ENCODE measurements at regions not wholly inside any gene's neighbourhood (a gene's known extent, or its start where the extent isn't known, plus 50 kb on each side); places are given as distances from the start of the nearest gene placed in this dataset.
"Not testable (repeated sequence)": the region's sequence is repeated elsewhere in the genome, so short reads cannot be mapped to it uniquely, and the experiment has no call there.

DNA sequence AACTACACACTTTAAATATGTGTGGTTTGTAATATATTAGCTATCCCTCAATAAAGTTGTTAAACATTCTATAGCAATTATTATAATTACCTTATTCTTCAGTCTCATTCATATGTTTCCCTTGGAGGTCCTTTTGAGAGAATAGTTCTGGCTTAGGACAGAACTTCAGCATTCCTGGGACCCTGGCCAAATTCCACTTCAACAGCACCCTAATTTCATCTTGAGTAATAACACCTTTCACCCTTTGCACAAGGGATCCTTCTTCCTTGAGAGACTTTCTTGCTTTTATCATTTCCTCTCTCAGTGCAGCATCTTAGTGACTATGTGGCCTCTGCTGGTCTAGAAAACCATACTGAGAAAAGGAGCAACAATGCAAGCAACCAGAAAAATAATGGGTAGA lies 255.9 kb downstream of the C11orf87 start:
- TF ChIP-seq, protein P1, sequence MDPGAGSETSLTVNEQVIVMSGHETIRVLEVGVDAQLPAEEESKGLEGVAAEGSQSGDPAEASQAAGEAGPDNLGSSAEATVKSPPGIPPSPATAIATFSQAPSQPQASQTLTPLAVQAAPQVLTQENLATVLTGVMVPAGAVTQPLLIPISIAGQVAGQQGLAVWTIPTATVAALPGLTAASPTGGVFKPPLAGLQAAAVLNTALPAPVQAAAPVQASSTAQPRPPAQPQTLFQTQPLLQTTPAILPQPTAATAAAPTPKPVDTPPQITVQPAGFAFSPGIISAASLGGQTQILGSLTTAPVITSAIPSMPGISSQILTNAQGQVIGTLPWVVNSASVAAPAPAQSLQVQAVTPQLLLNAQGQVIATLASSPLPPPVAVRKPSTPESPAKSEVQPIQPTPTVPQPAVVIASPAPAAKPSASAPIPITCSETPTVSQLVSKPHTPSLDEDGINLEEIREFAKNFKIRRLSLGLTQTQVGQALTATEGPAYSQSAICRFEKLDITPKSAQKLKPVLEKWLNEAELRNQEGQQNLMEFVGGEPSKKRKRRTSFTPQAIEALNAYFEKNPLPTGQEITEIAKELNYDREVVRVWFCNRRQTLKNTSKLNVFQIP (CRISPR knock-in tag; IDR thresholded peaks at IDR 0.05; ENCODE audit: borderline replicate concordance, low read depth): no peak
- TF ChIP-seq ESRRG (CRISPR knock-in tag; IDR thresholded peaks at IDR 0.05): no peak
- ATAC-seq: no peak

DNA sequence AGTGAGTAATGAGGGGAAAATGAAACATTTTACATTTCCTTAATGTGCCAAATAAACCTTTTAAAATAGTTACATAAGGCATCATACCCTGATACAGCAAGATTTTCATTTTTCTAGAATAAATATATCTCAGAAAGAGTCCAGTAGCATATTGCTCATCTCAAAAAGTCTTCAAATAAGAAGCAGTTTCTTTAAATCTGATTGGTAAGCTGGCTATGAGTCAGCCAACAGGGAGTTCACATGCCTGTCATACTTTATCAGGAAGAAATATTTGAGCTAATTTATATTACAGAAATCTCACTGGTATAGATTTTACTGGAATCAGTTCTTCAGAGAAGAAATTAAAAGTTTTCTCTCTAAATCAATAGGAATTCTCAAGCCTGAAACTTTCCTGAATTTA lies 258.1 kb downstream of the C11orf87 start:
- no peak for TF ChIP-seq ZFP30 (CRISPR knock-in tag; IDR thresholded peaks at IDR 0.05)
- TF ChIP-seq, protein P2, sequence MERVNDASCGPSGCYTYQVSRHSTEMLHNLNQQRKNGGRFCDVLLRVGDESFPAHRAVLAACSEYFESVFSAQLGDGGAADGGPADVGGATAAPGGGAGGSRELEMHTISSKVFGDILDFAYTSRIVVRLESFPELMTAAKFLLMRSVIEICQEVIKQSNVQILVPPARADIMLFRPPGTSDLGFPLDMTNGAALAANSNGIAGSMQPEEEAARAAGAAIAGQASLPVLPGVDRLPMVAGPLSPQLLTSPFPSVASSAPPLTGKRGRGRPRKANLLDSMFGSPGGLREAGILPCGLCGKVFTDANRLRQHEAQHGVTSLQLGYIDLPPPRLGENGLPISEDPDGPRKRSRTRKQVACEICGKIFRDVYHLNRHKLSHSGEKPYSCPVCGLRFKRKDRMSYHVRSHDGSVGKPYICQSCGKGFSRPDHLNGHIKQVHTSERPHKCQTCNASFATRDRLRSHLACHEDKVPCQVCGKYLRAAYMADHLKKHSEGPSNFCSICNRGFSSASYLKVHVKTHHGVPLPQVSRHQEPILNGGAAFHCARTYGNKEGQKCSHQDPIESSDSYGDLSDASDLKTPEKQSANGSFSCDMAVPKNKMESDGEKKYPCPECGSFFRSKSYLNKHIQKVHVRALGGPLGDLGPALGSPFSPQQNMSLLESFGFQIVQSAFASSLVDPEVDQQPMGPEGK (CRISPR knock-in tag; IDR thresholded peaks at IDR 0.05; ENCODE audit: borderline replicate concordance): no peak
- TF ChIP-seq RARB (CRISPR knock-in tag; IDR thresholded peaks at IDR 0.05): no peak
- no peak for TF ChIP-seq ISL1 (CRISPR knock-in tag; IDR thresholded peaks at IDR 0.05)
- TF ChIP-seq, protein P1 (CRISPR knock-in tag; IDR thresholded peaks at IDR 0.05; ENCODE audit: borderline replicate concordance, low read depth): no peak
- no peak for TF ChIP-seq ZNF8 (CRISPR knock-in tag; IDR thresholded peaks at IDR 0.05)
- TF ChIP-seq ZFP3 (CRISPR knock-in tag; IDR thresholded peaks at IDR 0.05): no peak
- TF ChIP-seq, protein P3, sequence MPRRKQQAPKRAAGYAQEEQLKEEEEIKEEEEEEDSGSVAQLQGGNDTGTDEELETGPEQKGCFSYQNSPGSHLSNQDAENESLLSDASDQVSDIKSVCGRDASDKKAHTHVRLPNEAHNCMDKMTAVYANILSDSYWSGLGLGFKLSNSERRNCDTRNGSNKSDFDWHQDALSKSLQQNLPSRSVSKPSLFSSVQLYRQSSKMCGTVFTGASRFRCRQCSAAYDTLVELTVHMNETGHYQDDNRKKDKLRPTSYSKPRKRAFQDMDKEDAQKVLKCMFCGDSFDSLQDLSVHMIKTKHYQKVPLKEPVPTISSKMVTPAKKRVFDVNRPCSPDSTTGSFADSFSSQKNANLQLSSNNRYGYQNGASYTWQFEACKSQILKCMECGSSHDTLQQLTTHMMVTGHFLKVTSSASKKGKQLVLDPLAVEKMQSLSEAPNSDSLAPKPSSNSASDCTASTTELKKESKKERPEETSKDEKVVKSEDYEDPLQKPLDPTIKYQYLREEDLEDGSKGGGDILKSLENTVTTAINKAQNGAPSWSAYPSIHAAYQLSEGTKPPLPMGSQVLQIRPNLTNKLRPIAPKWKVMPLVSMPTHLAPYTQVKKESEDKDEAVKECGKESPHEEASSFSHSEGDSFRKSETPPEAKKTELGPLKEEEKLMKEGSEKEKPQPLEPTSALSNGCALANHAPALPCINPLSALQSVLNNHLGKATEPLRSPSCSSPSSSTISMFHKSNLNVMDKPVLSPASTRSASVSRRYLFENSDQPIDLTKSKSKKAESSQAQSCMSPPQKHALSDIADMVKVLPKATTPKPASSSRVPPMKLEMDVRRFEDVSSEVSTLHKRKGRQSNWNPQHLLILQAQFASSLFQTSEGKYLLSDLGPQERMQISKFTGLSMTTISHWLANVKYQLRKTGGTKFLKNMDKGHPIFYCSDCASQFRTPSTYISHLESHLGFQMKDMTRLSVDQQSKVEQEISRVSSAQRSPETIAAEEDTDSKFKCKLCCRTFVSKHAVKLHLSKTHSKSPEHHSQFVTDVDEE (CRISPR knock-in tag; IDR thresholded peaks at IDR 0.05): no peak
- no peak for TF ChIP-seq ZC3H10 (CRISPR knock-in tag; IDR thresholded peaks at IDR 0.05)
- no peak for TF ChIP-seq SNAI2 (CRISPR knock-in tag; IDR thresholded peaks at IDR 0.05)
- TF ChIP-seq TOX (CRISPR knock-in tag; IDR thresholded peaks at IDR 0.05; ENCODE audit: borderline replicate concordance): no peak
- peak; percentile 35; the same call in 2 of the 3 replicates for ATAC-seq

DNA sequence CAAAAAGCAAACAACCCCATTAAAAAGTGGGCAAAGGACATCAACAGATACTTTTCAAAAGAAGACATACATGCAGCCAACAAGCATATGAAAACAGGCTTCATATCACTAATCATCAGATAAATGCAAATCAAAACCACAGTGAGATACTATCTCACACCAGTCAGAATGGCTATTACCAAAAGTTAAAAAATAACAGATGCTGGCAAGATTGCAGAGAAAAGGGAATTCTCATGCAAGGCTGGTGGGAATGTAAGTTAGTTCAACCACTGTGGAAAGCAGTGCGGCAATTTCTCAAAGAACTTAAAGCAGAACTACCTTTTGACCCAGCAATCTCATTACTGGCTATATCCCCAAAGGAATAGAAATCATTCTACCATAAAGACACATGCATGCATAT lies 260.8 kb downstream of the C11orf87 start:
- peak; percentile 40; the same call in 1 of the 2 replicates for TF ChIP-seq TCF4 (CRISPR knock-in tag; IDR thresholded peaks at IDR 0.05; ENCODE audit: borderline replicate concordance)
- not testable (repeated sequence) for ATAC-seq

DNA sequence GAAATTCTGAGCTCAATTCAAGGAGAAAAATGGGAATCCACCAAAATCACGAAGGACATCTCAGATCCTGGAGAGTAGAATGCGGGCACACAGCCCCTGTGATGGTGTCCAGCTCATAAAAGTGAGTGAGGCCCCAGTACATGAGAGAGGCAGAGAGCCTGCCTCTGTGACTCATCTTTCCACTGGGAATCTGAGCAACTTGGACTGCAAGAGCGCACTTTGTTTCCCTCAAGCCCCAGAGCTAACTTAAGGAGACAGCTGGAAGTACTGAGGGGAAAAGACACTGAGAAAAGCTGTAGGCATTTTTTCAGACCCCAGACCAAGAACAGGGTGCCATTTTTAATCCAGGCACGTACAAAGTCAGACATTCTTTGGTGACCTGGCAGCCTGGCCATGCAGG lies 273.7 kb downstream of the C11orf87 start:
- no peak for ATAC-seq
- TF ChIP-seq TOX (CRISPR knock-in tag; IDR thresholded peaks at IDR 0.05; ENCODE audit: borderline replicate concordance) (no peak), ESRRG (CRISPR knock-in tag; IDR thresholded peaks at IDR 0.05) (no peak), ZFP3 (CRISPR knock-in tag; IDR thresholded peaks at IDR 0.05) (no peak), CSDC2 (CRISPR knock-in tag; IDR thresholded peaks at IDR 0.05) (no peak), ISL1 (CRISPR knock-in tag; IDR thresholded peaks at IDR 0.05) (no peak), RARB (CRISPR knock-in tag; IDR thresholded peaks at IDR 0.05) (no peak)
- TF ChIP-seq, protein P4, sequence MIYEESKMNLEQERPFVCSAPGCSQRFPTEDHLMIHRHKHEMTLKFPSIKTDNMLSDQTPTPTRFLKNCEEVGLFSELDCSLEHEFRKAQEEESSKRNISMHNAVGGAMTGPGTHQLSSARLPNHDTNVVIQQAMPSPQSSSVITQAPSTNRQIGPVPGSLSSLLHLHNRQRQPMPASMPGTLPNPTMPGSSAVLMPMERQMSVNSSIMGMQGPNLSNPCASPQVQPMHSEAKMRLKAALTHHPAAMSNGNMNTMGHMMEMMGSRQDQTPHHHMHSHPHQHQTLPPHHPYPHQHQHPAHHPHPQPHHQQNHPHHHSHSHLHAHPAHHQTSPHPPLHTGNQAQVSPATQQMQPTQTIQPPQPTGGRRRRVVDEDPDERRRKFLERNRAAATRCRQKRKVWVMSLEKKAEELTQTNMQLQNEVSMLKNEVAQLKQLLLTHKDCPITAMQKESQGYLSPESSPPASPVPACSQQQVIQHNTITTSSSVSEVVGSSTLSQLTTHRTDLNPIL (CRISPR knock-in tag; IDR thresholded peaks at IDR 0.05; ENCODE audit: low read depth): no peak
- TF ChIP-seq, protein P1 (CRISPR knock-in tag; IDR thresholded peaks at IDR 0.05; ENCODE audit: borderline replicate concordance, low read depth): no peak

Measured in SK-N-SH treated with all-trans-retinoic acid at 6 μM for 48 hours (cell line).